Spleen (tissue), 11 donors: ENCODE measurements at regions not wholly inside any gene's neighbourhood (a gene's known extent, or its start where the extent isn't known, plus 50 kb on each side); places are given as distances from the start of the nearest gene placed in this dataset.

Source experiments
- DNase-seq: peaks from one replicate; pipeline ENCODE4 v3.0.0-alpha.2; 2020
- H3K27ac ChIP-seq, 8 donors: fragments of 200-600 bp; sonication (generic) in 7 of 8; 1 replicate in 4 of 8; 2 replicates in 4 of 8; pipeline versions ENCODE4 v1.5.0 to v1.8.0; 2016 to 2021; ENCODE audit warnings: inconsistent platforms in 4 of 8, mild to moderate bottlenecking in 4 of 8, moderate library complexity in 1 of 8
- H3K27me3 ChIP-seq, 7 donors: fragments of 200-600 bp; sonication (generic) in 6 of 7; replicated peaks in 1 of 7; 1 replicate in 4 of 7; 2 replicates in 3 of 7; pipeline versions ENCODE4 v1.5.0 to v1.8.0; 2016 to 2021; ENCODE audit warnings: inconsistent platforms in 3 of 7, mild to moderate bottlenecking in 1 of 7
- H3K36me3 ChIP-seq, 6 donors: fragments of 200-600 bp; sonication (generic) in 5 of 6; 1 replicate in 4 of 6; 2 replicates in 2 of 6; pipeline versions ENCODE4 v1.5.0 to v1.8.0; 2016 to 2021; ENCODE audit warnings: inconsistent platforms in 2 of 6
- H3K4me1 ChIP-seq, 6 donors: fragments of 200-600 bp; sonication (generic) in 5 of 6; 1 replicate in 3 of 6; 2 replicates in 3 of 6; pipeline versions ENCODE4 v1.5.0 to v1.8.0; 2016 to 2021; ENCODE audit warnings: inconsistent platforms in 3 of 6
- H3K4me3 ChIP-seq, 8 donors: fragments of 200-600 bp; sonication (generic) in 7 of 8; 1 replicate in 4 of 8; 2 replicates in 4 of 8; pipeline versions ENCODE4 v1.5.0 to v1.8.0; 2016 to 2021; ENCODE audit warnings: inconsistent platforms in 4 of 8, mild to moderate bottlenecking in 4 of 8, moderate library complexity in 2 of 8
- H3K9me3 ChIP-seq, 8 donors: fragments of 200-600 bp; sonication (generic) in 7 of 8; 1 replicate in 4 of 8; 2 replicates in 4 of 8; pipeline versions ENCODE4 v1.5.0 to v1.8.0; 2016 to 2021; ENCODE audit warnings: inconsistent platforms in 4 of 8
- CTCF ChIP-seq, 11 experiments: fragments of 200-600 bp in 7 of 11; fragments of 450-650 bp in 4 of 11; sonication (generic) in 4 of 11; IDR thresholded peaks in 8 of 11; conservative IDR thresholded peaks in 3 of 11; 1 replicate in 7 of 11; 2 replicates in 4 of 11; pipeline versions ENCODE4 v1.4.0 to v1.8.0; 2016 to 2021; ENCODE audit warnings: antibody characterized with exemption in 11 of 11, inconsistent platforms in 4 of 11, mild to moderate bottlenecking in 1 of 11
- POLR2A ChIP-seq, 3 donors: fragments of 450-650 bp; IDR thresholded peaks; one replicate each; pipeline ENCODE4 v1.5.1; 2017; ENCODE audit warnings: antibody characterized with exemption in 3 of 3, mild to moderate bottlenecking in 1 of 3
- POLR2AphosphoS5 ChIP-seq, 3 donors: sonication (generic); formaldehyde crosslinking; IDR thresholded peaks; one replicate each; pipeline ENCODE4 v1.5.1; 2017; ENCODE audit warnings: antibody characterized with exemption in 3 of 3
- WGBS, 5 donors: extraction: QIAGEN DNeasy Blood & Tissue Kit in 3 of 5; methylation state at CpG; one replicate each; pipeline versions ENCODE4 v1.1.5 to v1.1.7; 2013 to 2018; 5-methylcytosine and 5-hydroxymethylcytosine counted together
- intact Hi-C: fragments of 100-400 bp; cut with DNase I; formaldehyde crosslinking; loops from one replicate; pipeline ENCODE4 v1.15.0; 2023; ENCODE audit warnings: low total_unique reads
- donor health status: healthy with polysubstance abuse.
- donor health status: DM: no; HTN: no; CAD: no; lungs with moderate emphysema.
- donor health status: DM: no; HTN: no; CAD: no.
- donor health status: Bipolar disorder and iron deficiency.
- donor health status: healthy.
- donor health status: DM: no; HTN: no; CAD: no.
- donor health status: DM: yes; HTN: yes; CAD: no.

DNA sequence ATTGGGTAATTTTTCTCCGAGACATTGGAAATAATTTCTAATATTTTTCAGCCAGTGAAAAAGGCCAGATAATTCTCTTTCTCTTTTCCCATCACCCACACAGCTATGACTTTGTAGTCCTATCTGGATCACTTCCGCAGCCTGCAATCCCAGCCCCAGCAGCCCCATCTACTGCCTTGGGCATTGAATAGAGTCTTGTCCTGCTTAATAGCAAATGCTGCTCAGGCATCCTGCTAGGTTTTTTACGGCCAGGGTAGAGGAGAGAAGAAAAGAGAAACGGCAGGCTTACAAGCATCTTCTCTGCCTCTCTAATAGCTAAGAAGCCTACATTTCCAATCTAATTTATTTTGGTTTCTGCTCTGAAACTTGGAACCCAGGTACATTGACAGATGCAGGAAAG is 154.3 kb upstream of the B3GAT1 start:
- Histone ChIP-seq H3K4me3 (no peak overlapping the region), H3K9me3 (no peaks in the 10 kb centered on the region), H3K27me3 (no peaks in the 10 kb centered on the region), H3K4me1 (no peaks in the 10 kb centered on the region), H3K27ac (no peak overlapping the region), H3K36me3 (no peaks in the 10 kb centered on the region)
- WGBS, 5 donors, result 73 to 81% (median 78%) methylated on average over 4 of the region's 4 CpGs
- TF ChIP-seq CTCF (IDR thresholded peaks at IDR 0.05 in 8 of 11, conservative IDR thresholded peaks at IDR 0.05 in 3 of 11) (no peak), POLR2A (IDR thresholded peaks at IDR 0.05) (no peak), POLR2AphosphoS5 (IDR thresholded peaks at IDR 0.05) (no peak)
- intact Hi-C loops, result no loop called here
- DNase-seq, result no peak

GRCh38 chr11:134565343-134565891 is 153.4 kb upstream of the B3GAT1 start:
- Histone ChIP-seq H3K27me3 (peaks cover 0 to 5% (median 0%) of the 10 kb centered on the region in 7 donors), H3K4me3 (no peak overlapping the region), H3K36me3 (no peaks in the 10 kb centered on the region), H3K9me3 (no peaks in the 10 kb centered on the region), H3K4me1 (no peaks in the 10 kb centered on the region), H3K27ac (no peak overlapping the region)
- intact Hi-C loops, result no loop called here
- DNase-seq, result no peak
- WGBS, 5 donors, result 68 to 88% (median 84%) methylated on average over 12 of the region's 12 CpGs
- TF ChIP-seq POLR2A (IDR thresholded peaks at IDR 0.05) (no peak), POLR2AphosphoS5 (IDR thresholded peaks at IDR 0.05) (no peak), CTCF (IDR thresholded peaks at IDR 0.05 in 8 of 11, conservative IDR thresholded peaks at IDR 0.05 in 3 of 11) (no peak)

- H3K4me1 ChIP-seq, result peaks cover 0 to 5% (median 0%) of the 10 kb centered on the region in 6 donors
- intact Hi-C loops, result no loop called here
- DNase-seq, result no peak
- no peaks in the 10 kb centered on the region for H3K36me3 ChIP-seq
- H3K27ac ChIP-seq, result no peak overlapping the region
- no peak overlapping the region for H3K4me3 ChIP-seq
- WGBS, 5 donors, result 80 to 91% (median 88%) methylated on average over 6 of the region's 6 CpGs
- peaks cover 0 to 11% (median 0%) of the 10 kb centered on the region in 7 donors for H3K27me3 ChIP-seq
- no peak for TF ChIP-seq POLR2A (IDR thresholded peaks at IDR 0.05)
- TF ChIP-seq POLR2AphosphoS5 (IDR thresholded peaks at IDR 0.05), result no peak
- no peak for TF ChIP-seq CTCF (IDR thresholded peaks at IDR 0.05 in 8 of 11, conservative IDR thresholded peaks at IDR 0.05 in 3 of 11)
- no peaks in the 10 kb centered on the region for H3K9me3 ChIP-seq
Measured at GRCh38 chr11:134564472-134565200, 152.6 kb upstream of the B3GAT1 start.

DNA sequence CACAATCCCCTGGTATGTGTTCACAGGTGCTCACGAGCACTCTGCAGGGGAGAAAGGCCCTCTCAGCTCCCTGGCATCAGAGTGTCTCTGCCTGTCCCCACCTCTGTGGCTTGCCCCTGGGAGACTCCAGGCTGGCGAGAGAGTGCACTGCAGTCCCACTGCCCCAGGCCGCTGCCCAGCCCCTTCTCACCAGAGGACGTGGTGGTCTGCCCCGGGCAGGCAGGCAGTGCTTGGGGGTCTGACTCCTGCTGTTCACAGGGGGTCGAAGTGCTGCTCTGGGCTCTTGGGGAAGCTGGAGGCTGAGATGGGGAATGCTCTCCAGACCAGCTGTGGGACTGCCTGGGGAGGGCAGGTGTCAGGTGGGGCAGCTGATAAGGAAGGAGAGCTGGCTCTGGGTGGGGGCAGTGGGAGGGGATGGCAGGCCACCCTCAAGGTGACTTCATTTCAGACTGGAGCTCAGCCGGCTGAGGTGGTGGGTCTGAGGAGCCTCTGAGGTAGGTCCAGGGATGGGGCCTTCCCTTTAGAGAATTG is 151.0 kb upstream of the B3GAT1 start:
- TF ChIP-seq POLR2AphosphoS5 (IDR thresholded peaks at IDR 0.05) (no peak), CTCF (IDR thresholded peaks at IDR 0.05 in 8 of 11, conservative IDR thresholded peaks at IDR 0.05 in 3 of 11) (no peak), POLR2A (IDR thresholded peaks at IDR 0.05) (no peak)
- Histone ChIP-seq H3K27me3 (peaks cover 0 to 19% (median 0%) of the 10 kb centered on the region in 7 donors), H3K4me3 (no peak overlapping the region), H3K4me1 (peaks cover 0 to 5% (median 0%) of the 10 kb centered on the region in 6 donors), H3K36me3 (no peaks in the 10 kb centered on the region), H3K27ac (no peak overlapping the region), H3K9me3 (no peaks in the 10 kb centered on the region)
- WGBS, 5 donors, result 69 to 89% (median 85%) methylated on average over 2 to 7 of the region's 7 CpGs
- intact Hi-C loops, result no loop called here
- DNase-seq, result peak; percentile 58
